GM12878 (cell line): ENCODE measurements at regions not wholly inside any gene's neighbourhood (a gene's known extent, or its start where the extent isn't known, plus 50 kb on each side); places are given as distances from the start of the nearest gene placed in this dataset.

ENCODE experiments used
- BCL11A ChIP-seq: IDR thresholded peaks from 2 replicates; pipeline ENCODE4 v1.6.1; 2011; ENCODE audit warnings: low read depth, low read length
- EP300 ChIP-seq, 2 experiments: fragments of 150-350 bp in 1 of 2; IDR thresholded peaks; 2 replicates each; pipeline ENCODE4 v1.6.1; 2011 to 2012; ENCODE audit warnings: low read depth in 2 of 2, low read length in 2 of 2, borderline replicate concordance in 1 of 2, improper control_type of control experiment in 1 of 2, inconsistent platforms in 1 of 2; ENCODE audit not compliant: control insufficient read depth in 1 of 2
- EZH2 ChIP-seq: IDR thresholded peaks from 2 replicates; pipeline ENCODE4 v1.6.1; 2012; ENCODE audit warnings: low read depth, mild to moderate bottlenecking, control low read depth, inconsistent platforms, low read length, borderline replicate concordance; ENCODE audit not compliant: control insufficient read depth
- MEF2B ChIP-seq: fragments of 450-650 bp; IDR thresholded peaks from 2 replicates; pipeline ENCODE4 v1.6.1; 2018; ENCODE audit warnings: mild to moderate bottlenecking, moderate library complexity; ENCODE audit not compliant: partially characterized antibody, poor library complexity, severe bottlenecking
- MYB ChIP-seq: fragments of 150-350 bp; IDR thresholded peaks from 2 replicates; pipeline ENCODE4 v1.6.1; 2014; ENCODE audit warnings: mild to moderate bottlenecking, low read depth, low read length, borderline replicate concordance
- NFIC ChIP-seq: IDR thresholded peaks from 2 replicates; pipeline ENCODE4 v1.6.1; 2012; ENCODE audit warnings: low read depth, mild to moderate bottlenecking, inconsistent platforms, low read length, moderate library complexity
- POLR2A ChIP-seq: IDR thresholded peaks from 2 replicates; pipeline ENCODE4 v1.6.1; 2011; ENCODE audit warnings: low read depth, mild to moderate bottlenecking, low read length
- SIN3A ChIP-seq: IDR thresholded peaks from 2 replicates; pipeline ENCODE4 v1.6.1; 2012; ENCODE audit warnings: low read depth, low read length, improper control_type of control experiment
- YY1 ChIP-seq: IDR thresholded peaks from 2 replicates; pipeline ENCODE4 v1.6.1; 2011; ENCODE audit warnings: low read depth, mild to moderate bottlenecking, low read length
- TF ChIP-seq, protein P1 (sequence below), 3 experiments: IDR thresholded peaks in 2 of 3; conservative IDR thresholded peaks in 1 of 3; 2 replicates each; pipeline ENCODE4 v1.5.1; 2011; ENCODE audit warnings: low read depth in 3 of 3, low read length in 3 of 3, mild to moderate bottlenecking in 3 of 3, control low read depth in 2 of 3, moderate library complexity in 2 of 3, inconsistent platforms in 1 of 3, mixed read lengths in 1 of 3; ENCODE audit not compliant: control insufficient read depth in 2 of 3, insufficient read depth in 1 of 3; ENCODE audit errors: extremely low read depth in 1 of 3
- TF ChIP-seq, protein P2 (sequence below): fragments of 450-650 bp; IDR thresholded peaks from 2 replicates; pipeline ENCODE4 v1.6.1; 2017; ENCODE audit warnings: low read depth, mild to moderate bottlenecking, moderate library complexity
- TF ChIP-seq, protein P3 (sequence below): fragments of 450-650 bp; conservative IDR thresholded peaks from 2 replicates; pipeline ENCODE4 v1.6.1; 2017; ENCODE audit warnings: mild to moderate bottlenecking, moderate library complexity

DNA sequence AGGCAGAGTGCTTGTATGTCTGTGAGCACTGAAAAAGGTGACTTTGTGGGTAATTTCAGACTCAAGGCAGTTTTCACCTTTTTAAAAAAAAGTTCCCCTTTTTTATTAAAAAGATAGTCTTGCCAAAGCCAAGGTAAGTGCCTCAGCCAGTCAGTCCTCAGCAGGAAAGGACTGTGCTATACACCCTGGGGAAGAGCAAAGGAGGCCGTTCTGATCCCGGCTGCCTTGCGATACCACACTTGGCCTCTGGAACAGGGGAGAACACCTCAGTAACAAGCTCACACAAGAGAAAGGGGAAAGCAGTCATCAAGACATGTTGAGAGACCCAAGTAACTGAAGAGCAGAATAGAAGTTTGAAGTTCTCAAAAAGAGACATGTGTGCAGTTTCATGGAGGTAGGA lies 541.7 kb downstream of the BCOR start:
- TF ChIP-seq SIN3A = no peak
- no peak for TF ChIP-seq EP300 (IDR thresholded peaks at IDR 0.05; ENCODE audit: borderline replicate concordance in 1 of 2, control insufficient read depth in 1 of 2, low read depth in 2 of 2, low read length in 2 of 2)
- TF ChIP-seq YY1 = no peak
- no peak for TF ChIP-seq EZH2
- TF ChIP-seq, protein P1, sequence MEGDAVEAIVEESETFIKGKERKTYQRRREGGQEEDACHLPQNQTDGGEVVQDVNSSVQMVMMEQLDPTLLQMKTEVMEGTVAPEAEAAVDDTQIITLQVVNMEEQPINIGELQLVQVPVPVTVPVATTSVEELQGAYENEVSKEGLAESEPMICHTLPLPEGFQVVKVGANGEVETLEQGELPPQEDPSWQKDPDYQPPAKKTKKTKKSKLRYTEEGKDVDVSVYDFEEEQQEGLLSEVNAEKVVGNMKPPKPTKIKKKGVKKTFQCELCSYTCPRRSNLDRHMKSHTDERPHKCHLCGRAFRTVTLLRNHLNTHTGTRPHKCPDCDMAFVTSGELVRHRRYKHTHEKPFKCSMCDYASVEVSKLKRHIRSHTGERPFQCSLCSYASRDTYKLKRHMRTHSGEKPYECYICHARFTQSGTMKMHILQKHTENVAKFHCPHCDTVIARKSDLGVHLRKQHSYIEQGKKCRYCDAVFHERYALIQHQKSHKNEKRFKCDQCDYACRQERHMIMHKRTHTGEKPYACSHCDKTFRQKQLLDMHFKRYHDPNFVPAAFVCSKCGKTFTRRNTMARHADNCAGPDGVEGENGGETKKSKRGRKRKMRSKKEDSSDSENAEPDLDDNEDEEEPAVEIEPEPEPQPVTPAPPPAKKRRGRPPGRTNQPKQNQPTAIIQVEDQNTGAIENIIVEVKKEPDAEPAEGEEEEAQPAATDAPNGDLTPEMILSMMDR (IDR thresholded peaks at IDR 0.05 in 2 of 3, conservative IDR thresholded peaks at IDR 0.05 in 1 of 3; ENCODE audit: control insufficient read depth in 2 of 3, extremely low read depth in 1 of 3, insufficient read depth in 1 of 3, low read depth in 3 of 3, low read length in 3 of 3) = no peak
- no peak for TF ChIP-seq MEF2B
- TF ChIP-seq, protein P2, sequence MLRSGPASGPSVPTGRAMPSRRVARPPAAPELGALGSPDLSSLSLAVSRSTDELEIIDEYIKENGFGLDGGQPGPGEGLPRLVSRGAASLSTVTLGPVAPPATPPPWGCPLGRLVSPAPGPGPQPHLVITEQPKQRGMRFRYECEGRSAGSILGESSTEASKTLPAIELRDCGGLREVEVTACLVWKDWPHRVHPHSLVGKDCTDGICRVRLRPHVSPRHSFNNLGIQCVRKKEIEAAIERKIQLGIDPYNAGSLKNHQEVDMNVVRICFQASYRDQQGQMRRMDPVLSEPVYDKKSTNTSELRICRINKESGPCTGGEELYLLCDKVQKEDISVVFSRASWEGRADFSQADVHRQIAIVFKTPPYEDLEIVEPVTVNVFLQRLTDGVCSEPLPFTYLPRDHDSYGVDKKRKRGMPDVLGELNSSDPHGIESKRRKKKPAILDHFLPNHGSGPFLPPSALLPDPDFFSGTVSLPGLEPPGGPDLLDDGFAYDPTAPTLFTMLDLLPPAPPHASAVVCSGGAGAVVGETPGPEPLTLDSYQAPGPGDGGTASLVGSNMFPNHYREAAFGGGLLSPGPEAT = no peak
- TF ChIP-seq BCL11A = no peak
- TF ChIP-seq MYB = no peak
- TF ChIP-seq NFIC = no peak
- no peak for TF ChIP-seq POLR2A
- TF ChIP-seq, protein P3, sequence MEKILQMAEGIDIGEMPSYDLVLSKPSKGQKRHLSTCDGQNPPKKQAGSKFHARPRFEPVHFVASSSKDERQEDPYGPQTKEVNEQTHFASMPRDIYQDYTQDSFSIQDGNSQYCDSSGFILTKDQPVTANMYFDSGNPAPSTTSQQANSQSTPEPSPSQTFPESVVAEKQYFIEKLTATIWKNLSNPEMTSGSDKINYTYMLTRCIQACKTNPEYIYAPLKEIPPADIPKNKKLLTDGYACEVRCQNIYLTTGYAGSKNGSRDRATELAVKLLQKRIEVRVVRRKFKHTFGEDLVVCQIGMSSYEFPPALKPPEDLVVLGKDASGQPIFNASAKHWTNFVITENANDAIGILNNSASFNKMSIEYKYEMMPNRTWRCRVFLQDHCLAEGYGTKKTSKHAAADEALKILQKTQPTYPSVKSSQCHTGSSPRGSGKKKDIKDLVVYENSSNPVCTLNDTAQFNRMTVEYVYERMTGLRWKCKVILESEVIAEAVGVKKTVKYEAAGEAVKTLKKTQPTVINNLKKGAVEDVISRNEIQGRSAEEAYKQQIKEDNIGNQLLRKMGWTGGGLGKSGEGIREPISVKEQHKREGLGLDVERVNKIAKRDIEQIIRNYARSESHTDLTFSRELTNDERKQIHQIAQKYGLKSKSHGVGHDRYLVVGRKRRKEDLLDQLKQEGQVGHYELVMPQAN = no peak
